SK-N-MC (cell line): ENCODE measurements at regions not wholly inside any gene's neighbourhood (a gene's known extent, or its start where the extent isn't known, plus 50 kb on each side); places are given as distances from the start of the nearest gene placed in this dataset.

Source experiments
- EZH2 ChIP-seq: fragments of 200-600 bp; sonication (generic); IDR thresholded peaks from one replicate; pipeline ENCODE4 v1.6.1; 2017; ENCODE audit warnings: antibody characterized with exemption
- FOXP2 ChIP-seq: optimal IDR thresholded peaks from 2 replicates; pipeline ENCODE3; 2011; ENCODE audit warnings: mild to moderate bottlenecking, moderate library complexity; ENCODE audit not compliant: insufficient read depth; ENCODE audit errors: extremely low read length, control extremely low read depth

GRCh38 chr2:207397917-207398655 lies 131.7 kb upstream of the CREB1 start:
- TF ChIP-seq EZH2, result no peak
- TF ChIP-seq FOXP2, result no peak
